22Rv1 (cell line): ENCODE measurements at regions not wholly inside any gene's neighbourhood (a gene's known extent, or its start where the extent isn't known, plus 50 kb on each side); places are given as distances from the start of the nearest gene placed in this dataset.

Experiments
- ZFX ChIP-seq: fragments of 450-650 bp; IDR thresholded peaks from 2 replicates; pipeline ENCODE4 v1.6.1; 2017; ENCODE audit warnings: antibody characterized with exemption, borderline replicate concordance
- TF ChIP-seq, protein P1 (sequence below): fragments of 450-650 bp; IDR thresholded peaks from 2 replicates; pipeline ENCODE4 v1.5.1; 2017; ENCODE audit warnings: mild to moderate bottlenecking

GRCh38 chrX:19202171-19202570, 79.9 kb upstream of the ADGRG2 start:
- TF ChIP-seq, protein P1, sequence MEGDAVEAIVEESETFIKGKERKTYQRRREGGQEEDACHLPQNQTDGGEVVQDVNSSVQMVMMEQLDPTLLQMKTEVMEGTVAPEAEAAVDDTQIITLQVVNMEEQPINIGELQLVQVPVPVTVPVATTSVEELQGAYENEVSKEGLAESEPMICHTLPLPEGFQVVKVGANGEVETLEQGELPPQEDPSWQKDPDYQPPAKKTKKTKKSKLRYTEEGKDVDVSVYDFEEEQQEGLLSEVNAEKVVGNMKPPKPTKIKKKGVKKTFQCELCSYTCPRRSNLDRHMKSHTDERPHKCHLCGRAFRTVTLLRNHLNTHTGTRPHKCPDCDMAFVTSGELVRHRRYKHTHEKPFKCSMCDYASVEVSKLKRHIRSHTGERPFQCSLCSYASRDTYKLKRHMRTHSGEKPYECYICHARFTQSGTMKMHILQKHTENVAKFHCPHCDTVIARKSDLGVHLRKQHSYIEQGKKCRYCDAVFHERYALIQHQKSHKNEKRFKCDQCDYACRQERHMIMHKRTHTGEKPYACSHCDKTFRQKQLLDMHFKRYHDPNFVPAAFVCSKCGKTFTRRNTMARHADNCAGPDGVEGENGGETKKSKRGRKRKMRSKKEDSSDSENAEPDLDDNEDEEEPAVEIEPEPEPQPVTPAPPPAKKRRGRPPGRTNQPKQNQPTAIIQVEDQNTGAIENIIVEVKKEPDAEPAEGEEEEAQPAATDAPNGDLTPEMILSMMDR = no peak
- no peak for TF ChIP-seq ZFX
